Coronary artery (tissue), 2 donors: ENCODE measurements at regions not wholly inside any gene's neighbourhood (a gene's known extent, or its start where the extent isn't known, plus 50 kb on each side); places are given as distances from the start of the nearest gene placed in this dataset.

Source experiments
- DNase-seq: peaks from one replicate; pipeline ENCODE4 v3.0.0-alpha.2; 2017; ENCODE audit warnings: low spot score
- H3K27ac ChIP-seq, 2 donors: fragments of 200-600 bp; sonication (generic); one replicate each; pipeline ENCODE4 v1.5.1; 2016 to 2019
- H3K4me3 ChIP-seq: fragments of 200-600 bp; sonication (generic); 2 replicates; pipeline ENCODE4 v1.5.1; 2016; ENCODE audit warnings: mild to moderate bottlenecking, moderate library complexity
- TF ChIP-seq, protein P1 (sequence below): fragments of 200-600 bp; sonication (generic); IDR thresholded peaks from one replicate; pipeline ENCODE4 v1.5.1; 2019; ENCODE audit warnings: antibody characterized with exemption

- no peak overlapping the region for H3K27ac ChIP-seq
- no peak overlapping the region for H3K4me3 ChIP-seq
- TF ChIP-seq, protein P1, sequence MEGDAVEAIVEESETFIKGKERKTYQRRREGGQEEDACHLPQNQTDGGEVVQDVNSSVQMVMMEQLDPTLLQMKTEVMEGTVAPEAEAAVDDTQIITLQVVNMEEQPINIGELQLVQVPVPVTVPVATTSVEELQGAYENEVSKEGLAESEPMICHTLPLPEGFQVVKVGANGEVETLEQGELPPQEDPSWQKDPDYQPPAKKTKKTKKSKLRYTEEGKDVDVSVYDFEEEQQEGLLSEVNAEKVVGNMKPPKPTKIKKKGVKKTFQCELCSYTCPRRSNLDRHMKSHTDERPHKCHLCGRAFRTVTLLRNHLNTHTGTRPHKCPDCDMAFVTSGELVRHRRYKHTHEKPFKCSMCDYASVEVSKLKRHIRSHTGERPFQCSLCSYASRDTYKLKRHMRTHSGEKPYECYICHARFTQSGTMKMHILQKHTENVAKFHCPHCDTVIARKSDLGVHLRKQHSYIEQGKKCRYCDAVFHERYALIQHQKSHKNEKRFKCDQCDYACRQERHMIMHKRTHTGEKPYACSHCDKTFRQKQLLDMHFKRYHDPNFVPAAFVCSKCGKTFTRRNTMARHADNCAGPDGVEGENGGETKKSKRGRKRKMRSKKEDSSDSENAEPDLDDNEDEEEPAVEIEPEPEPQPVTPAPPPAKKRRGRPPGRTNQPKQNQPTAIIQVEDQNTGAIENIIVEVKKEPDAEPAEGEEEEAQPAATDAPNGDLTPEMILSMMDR = no peak
- DNase-seq = no peak
Measured at GRCh38 chr10:59055045-59055444, 121.4 kb upstream of the PHYHIPL start.

DNA sequence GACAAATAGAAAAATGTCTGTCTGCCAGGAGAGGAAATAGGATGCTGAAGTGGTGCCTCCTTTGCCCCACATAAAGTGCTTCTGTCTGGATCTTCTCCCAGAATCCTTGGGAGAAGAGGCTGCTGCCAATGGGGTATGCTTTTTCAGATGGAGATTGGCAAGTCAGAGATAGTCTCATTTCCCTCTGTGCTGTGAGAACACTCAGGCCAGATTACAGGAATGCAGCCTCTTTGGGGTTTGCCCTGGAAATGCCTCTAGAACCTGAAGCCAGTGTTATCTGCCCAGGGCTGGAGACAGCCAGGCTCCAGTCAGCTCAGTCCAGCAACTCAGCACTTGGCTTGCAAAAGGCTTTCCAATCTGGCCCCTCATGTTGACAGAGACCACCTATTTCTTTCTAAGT is 119.1 kb upstream of the PHYHIPL start:
- no peak overlapping the region for H3K4me3 ChIP-seq
- TF ChIP-seq, protein P1 = no peak
- DNase-seq = no peak
- H3K27ac ChIP-seq = no peak overlapping the region

DNA sequence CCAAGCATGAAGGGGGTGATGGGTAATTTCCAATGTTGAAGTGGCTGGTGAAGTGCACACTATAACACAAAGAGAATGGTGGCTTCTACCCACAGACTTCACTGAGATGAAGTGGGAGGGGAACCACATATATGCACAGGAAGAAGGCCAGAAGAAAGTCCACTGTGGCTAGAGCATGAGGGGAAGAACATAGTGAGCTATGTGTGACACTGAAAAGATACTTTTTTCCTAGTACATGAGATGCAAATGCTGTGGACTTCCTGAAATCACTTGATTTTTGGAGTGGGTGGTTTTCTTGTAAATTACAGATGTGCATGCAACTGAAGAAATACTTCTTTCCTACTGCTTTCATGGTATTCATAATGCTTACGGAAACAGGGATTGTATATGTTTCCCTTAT is 115.6 kb upstream of the PHYHIPL start:
- TF ChIP-seq, protein P1 = no peak
- DNase-seq = no peak
- H3K27ac ChIP-seq = no peak overlapping the region
- no peak overlapping the region for H3K4me3 ChIP-seq

- DNase-seq = no peak
- H3K27ac ChIP-seq = no peak overlapping the region
Measured at GRCh38 chr10:59063491-59063890, 113.0 kb upstream of the PHYHIPL start.

DNA sequence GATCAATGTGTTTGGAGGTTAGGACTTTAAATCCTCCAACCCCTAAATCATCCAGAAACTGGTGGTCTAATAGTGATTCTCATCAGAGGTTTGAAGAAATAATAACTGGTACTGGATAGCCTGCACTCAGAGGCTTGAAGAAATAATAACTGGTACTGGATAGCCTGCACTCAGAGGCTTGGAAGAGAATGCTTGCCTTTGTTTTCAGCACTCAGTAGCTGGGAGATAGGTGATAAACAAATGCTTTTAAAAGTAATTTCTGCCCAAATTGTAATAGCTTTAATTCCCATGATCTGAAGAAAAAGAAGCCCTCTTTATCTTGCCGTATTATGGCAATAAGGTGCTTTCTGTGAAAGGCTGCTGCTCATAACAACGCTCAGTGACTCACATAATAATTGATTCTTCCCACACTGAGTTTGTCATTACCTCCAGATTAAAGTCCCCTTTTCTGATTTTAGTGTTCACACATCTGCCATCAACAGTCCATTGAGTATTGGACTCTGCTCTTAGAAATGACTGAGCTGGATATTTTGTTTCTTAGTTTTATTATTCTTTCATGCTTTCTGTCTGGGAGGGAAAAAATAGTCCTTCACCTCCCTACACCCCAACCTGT is 112.3 kb upstream of the PHYHIPL start:
- H3K27ac ChIP-seq = no peak overlapping the region
- no peak for DNase-seq
- H3K4me3 ChIP-seq = no peak overlapping the region
- TF ChIP-seq, protein P1 = no peak

More at GRCh38 chr10:59063491-59063890, 113.0 kb upstream of the PHYHIPL start:
- no peak overlapping the region for H3K4me3 ChIP-seq
- TF ChIP-seq, protein P1 = no peak

GRCh38 chr10:59064759-59065539 is 111.5 kb upstream of the PHYHIPL start:
- TF ChIP-seq, protein P1 = no peak

More at GRCh38 chr10:59064759-59065539, 111.5 kb upstream of the PHYHIPL start:
- Histone ChIP-seq H3K4me3 (no peak overlapping the region), H3K27ac (no peak overlapping the region)
- no peak for DNase-seq
